ENCODE measurements at regions not wholly inside any gene's neighbourhood (a gene's known extent, or its start where the extent isn't known, plus 50 kb on each side); places are given as distances from the start of the nearest gene placed in this dataset.

GRCh38 chr4:182188622-182189021 lies 54.6 kb upstream of the TENM3 start:
- TF ChIP-seq POLR2A (IDR thresholded peaks at IDR 0.05; ENCODE audit: low read length), result no peak
- no peak for TF ChIP-seq GATA1 (IDR thresholded peaks at IDR 0.05; ENCODE audit: low read depth, low read length)

Data from erythroblast (primary cell).